ENCODE measurements at regions not wholly inside any gene's neighbourhood (a gene's known extent, or its start where the extent isn't known, plus 50 kb on each side); places are given as distances from the start of the nearest gene placed in this dataset.
"Not testable (repeated sequence)": the region's sequence is repeated elsewhere in the genome, so short reads cannot be mapped to it uniquely, and the experiment has no call there.

- H3K9ac ChIP-seq (ENCODE audit: low read length): no peak overlapping the region
Observed at GRCh38 chr5:130870691-130871090, 294.4 kb downstream of the HINT1 start.

GRCh38 chr5:130868186-130868840 is 296.7 kb downstream of the HINT1 start:
- Histone ChIP-seq H3K4me1 (ENCODE audit: control insufficient read depth, insufficient read depth, low read length) (no peaks in the 10 kb centered on the region), H3K9me3 (ENCODE audit: control insufficient read depth, low read length) (no peaks in the 10 kb centered on the region)

More at GRCh38 chr5:130870691-130871090, 294.4 kb downstream of the HINT1 start:
- Histone ChIP-seq H3K4me1 (ENCODE audit: control insufficient read depth, insufficient read depth, low read length) (no peaks in the 10 kb centered on the region), H3K36me3 (ENCODE audit: control insufficient read depth, insufficient read depth, low read length) (no peaks in the 10 kb centered on the region), H3K4me3 (ENCODE audit: low read length) (no peak overlapping the region), H3K27me3 (ENCODE audit: control insufficient read depth, insufficient read depth, low read length) (no peaks in the 10 kb centered on the region), H3K9me3 (ENCODE audit: control insufficient read depth, low read length) (no peaks in the 10 kb centered on the region)

DNA sequence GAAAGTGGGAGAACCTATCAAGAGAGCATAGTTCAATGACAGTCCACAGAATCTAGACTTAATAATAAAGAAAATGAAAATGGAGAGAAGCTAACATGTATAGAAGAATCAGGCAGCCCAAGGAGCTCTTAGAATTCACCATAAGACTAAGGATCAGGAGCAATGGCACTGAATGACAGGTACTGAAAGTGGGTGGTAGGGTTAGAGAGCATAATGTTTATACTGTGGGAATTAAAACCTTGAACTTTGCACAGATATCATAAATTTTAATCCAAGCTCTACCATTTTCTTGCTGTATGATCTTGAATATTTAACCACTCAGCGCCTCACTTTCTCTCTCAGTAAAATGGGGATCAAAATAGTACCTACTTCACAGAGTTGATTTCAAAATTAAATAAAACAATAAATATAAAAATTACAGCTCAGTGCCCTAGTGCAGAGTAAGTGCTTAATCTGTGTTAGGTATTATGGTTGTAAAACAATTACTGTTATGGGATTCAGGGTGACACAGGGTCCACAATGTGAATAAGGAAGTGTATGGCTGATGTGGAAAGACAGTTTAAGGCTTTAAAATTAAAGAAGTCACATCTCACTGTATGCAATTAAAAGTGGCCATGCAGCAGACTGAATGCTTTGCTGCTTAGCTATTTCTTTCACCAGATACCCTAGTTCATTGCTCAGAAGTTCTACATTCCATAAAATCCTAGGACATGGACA is 319.8 kb downstream of the HINT1 start:
- Histone ChIP-seq H3K27me3 (ENCODE audit: control insufficient read depth, insufficient read depth, low read length) (no peaks in the 10 kb centered on the region), H3K36me3 (ENCODE audit: control insufficient read depth, insufficient read depth, low read length) (no peaks in the 10 kb centered on the region), H3K4me1 (ENCODE audit: control insufficient read depth, insufficient read depth, low read length) (no peaks in the 10 kb centered on the region), H3K9ac (ENCODE audit: low read length) (no peak overlapping the region), H3K9me3 (ENCODE audit: control insufficient read depth, low read length) (no peaks in the 10 kb centered on the region), H3K4me3 (ENCODE audit: low read length) (no peak overlapping the region)

More at GRCh38 chr5:130868186-130868840, 296.7 kb downstream of the HINT1 start:
- Histone ChIP-seq H3K9ac (ENCODE audit: low read length) (no peak overlapping the region), H3K4me3 (ENCODE audit: low read length) (no peak overlapping the region), H3K27me3 (ENCODE audit: control insufficient read depth, insufficient read depth, low read length) (no peaks in the 10 kb centered on the region), H3K36me3 (ENCODE audit: control insufficient read depth, insufficient read depth, low read length) (no peaks in the 10 kb centered on the region)

DNA sequence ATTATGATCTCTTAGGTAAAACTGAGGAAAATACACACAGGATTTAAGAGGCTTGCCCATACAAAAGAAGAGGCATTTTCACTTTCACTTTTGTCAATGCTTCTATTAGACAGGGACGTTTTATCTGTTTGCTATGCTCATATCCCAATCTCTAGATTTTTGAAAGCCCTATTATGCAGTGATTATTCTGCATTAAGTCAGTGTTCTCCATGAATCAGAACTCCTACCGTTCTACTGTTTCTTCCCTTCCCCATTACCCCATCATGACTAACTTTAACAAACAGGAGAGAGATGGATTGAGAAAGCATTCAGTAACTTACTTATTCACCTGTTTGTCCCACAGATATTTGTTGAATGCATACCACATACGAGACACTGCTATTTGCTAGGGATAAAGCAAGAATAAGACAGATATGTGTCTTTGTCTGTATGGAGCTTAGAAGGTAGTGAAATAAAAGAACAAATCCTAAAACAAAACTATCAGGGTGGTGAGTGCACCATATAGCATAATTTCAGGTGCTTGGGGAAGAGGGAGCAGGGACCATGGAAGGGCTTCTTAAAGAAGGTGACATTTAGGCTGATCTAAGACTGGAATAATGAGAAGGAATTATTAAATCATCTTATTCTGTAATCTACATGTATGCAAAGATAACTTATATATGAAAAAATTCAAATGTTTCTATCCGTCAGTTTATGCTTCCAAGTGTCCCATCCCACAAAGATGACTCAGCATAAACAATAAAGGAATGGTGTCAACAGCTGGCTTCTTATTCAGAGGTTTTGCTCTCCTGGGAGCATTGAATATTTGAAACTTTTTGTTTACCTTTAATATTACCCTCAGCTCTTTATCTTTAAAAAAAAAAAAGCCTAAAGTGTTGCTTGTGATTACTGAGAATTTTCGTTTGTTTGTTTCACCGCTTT is 328.1 kb downstream of the HINT1 start:
- Histone ChIP-seq H3K9me3 (ENCODE audit: control insufficient read depth, low read length) (no peaks in the 10 kb centered on the region), H3K9ac (ENCODE audit: low read length) (no peak overlapping the region), H3K4me3 (ENCODE audit: low read length) (no peak overlapping the region), H3K27me3 (ENCODE audit: control insufficient read depth, insufficient read depth, low read length) (no peaks in the 10 kb centered on the region), H3K4me1 (ENCODE audit: control insufficient read depth, insufficient read depth, low read length) (no peaks in the 10 kb centered on the region), H3K36me3 (ENCODE audit: control insufficient read depth, insufficient read depth, low read length) (no peaks in the 10 kb centered on the region)

DNA sequence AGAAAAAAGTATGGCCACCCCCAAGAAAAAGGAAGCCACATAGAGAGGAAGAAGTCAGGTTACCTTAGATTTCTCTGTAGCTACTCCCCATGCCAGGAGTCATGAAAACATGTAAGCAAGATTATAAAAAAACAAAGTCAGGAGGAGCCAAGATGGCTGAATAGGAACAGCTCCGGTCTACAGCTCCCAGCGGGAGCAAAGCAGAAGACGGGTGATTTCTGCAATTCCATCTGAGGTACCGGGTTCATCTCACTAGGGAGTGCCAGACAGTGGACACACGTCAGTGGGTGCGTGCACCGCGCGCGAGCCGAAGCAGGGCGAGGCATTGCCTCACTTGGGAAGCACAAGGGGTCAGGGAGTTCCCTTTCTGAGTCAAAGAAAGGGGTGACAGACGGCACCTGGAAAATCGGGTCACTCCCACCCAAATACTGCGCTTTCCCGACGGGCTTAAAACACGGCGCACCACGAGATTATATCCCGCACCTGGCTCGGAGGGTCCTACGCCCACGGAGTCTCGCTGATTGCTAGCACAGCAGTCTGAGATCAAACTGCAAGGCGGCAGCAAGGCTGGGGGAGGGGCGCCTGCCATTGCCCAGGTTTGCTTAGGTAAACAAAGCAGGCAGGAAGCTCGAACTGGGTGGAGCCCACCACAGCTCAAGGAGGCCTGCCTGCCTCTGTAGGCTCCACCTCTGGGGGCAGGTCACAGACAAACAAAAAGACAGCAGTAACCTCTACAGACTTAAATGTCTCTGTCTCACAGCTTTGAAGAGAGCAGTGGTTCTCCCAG is 347.3 kb downstream of the HINT1 start:
- H3K9ac ChIP-seq (ENCODE audit: low read length); H3K9me3 ChIP-seq (ENCODE audit: control insufficient read depth, low read length); H3K27me3 ChIP-seq (ENCODE audit: control insufficient read depth, insufficient read depth, low read length); H3K4me3 ChIP-seq (ENCODE audit: low read length); H3K4me1 ChIP-seq (ENCODE audit: control insufficient read depth, insufficient read depth, low read length); H3K36me3 ChIP-seq (ENCODE audit: control insufficient read depth, insufficient read depth, low read length): not testable (repeated sequence)

DNA sequence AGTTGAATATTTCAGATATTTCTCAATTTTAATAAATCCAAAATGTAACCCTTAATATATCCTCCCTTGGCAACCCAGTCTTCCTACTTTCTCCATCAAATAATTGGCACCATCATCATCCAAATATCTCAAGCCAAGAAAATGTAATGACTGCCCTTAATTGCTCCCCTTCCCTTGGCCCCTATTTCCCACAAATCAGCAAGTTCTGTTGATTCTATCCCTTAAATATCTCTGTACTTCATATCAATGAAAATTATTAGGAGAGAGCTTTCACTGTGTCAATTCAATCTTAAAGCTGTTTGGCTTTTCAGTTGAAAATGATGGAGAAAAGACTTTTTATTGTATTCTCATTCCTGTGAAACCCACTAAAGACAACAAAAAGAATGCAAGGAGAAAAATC is 349.8 kb downstream of the HINT1 start:
- H3K4me1 ChIP-seq (ENCODE audit: control insufficient read depth, insufficient read depth, low read length): no peaks in the 10 kb centered on the region
- no peak overlapping the region for H3K9ac ChIP-seq (ENCODE audit: low read length)
- no peak overlapping the region for H3K4me3 ChIP-seq (ENCODE audit: low read length)
- no peaks in the 10 kb centered on the region for H3K27me3 ChIP-seq (ENCODE audit: control insufficient read depth, insufficient read depth, low read length)
- no peaks in the 10 kb centered on the region for H3K36me3 ChIP-seq (ENCODE audit: control insufficient read depth, insufficient read depth, low read length)
- H3K9me3 ChIP-seq (ENCODE audit: control insufficient read depth, low read length): no peaks in the 10 kb centered on the region

GRCh38 chr5:130808691-130809090 is 356.4 kb downstream of the HINT1 start:
- Histone ChIP-seq H3K9me3 (ENCODE audit: control insufficient read depth, low read length) (no peaks in the 10 kb centered on the region), H3K4me1 (ENCODE audit: control insufficient read depth, insufficient read depth, low read length) (no peaks in the 10 kb centered on the region), H3K36me3 (ENCODE audit: control insufficient read depth, insufficient read depth, low read length) (no peaks in the 10 kb centered on the region), H3K27me3 (ENCODE audit: control insufficient read depth, insufficient read depth, low read length) (no peaks in the 10 kb centered on the region), H3K9ac (ENCODE audit: low read length) (no peak overlapping the region), H3K4me3 (ENCODE audit: low read length) (no peak overlapping the region)

DNA sequence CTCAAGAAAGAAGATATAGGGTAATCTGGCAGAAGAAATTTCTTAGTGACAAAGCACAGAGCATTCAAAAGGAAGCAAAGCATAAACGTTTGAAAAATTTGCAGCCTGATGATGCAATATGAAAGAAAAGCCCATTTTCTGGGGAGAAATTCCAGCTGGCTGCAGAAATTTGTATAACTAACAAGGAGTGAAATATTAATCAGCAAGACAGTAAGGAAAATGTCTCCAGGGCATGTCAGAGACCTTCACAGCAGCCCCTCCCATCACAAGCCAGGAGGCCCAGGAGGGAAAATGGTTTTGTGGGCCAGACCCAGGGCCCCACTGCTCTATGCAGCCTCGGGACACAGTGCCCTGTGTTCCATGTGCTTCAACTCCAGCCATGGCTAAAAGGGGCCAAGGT is 359.4 kb downstream of the HINT1 start:
- Histone ChIP-seq H3K4me1 (ENCODE audit: control insufficient read depth, insufficient read depth, low read length) (no peaks in the 10 kb centered on the region), H3K9me3 (ENCODE audit: control insufficient read depth, low read length) (no peaks in the 10 kb centered on the region), H3K36me3 (ENCODE audit: control insufficient read depth, insufficient read depth, low read length) (no peaks in the 10 kb centered on the region), H3K4me3 (ENCODE audit: low read length) (no peak overlapping the region), H3K27me3 (ENCODE audit: control insufficient read depth, insufficient read depth, low read length) (no peaks in the 10 kb centered on the region), H3K9ac (ENCODE audit: low read length) (no peak overlapping the region)

GRCh38 chr5:130805036-130805435 is 360.0 kb downstream of the HINT1 start:
- no peaks in the 10 kb centered on the region for H3K27me3 ChIP-seq (ENCODE audit: control insufficient read depth, insufficient read depth, low read length)
- no peaks in the 10 kb centered on the region for H3K36me3 ChIP-seq (ENCODE audit: control insufficient read depth, insufficient read depth, low read length)
- no peak overlapping the region for H3K4me3 ChIP-seq (ENCODE audit: low read length)
- no peaks in the 10 kb centered on the region for H3K9me3 ChIP-seq (ENCODE audit: control insufficient read depth, low read length)
- H3K4me1 ChIP-seq (ENCODE audit: control insufficient read depth, insufficient read depth, low read length): no peaks in the 10 kb centered on the region
- H3K9ac ChIP-seq (ENCODE audit: low read length): no peak overlapping the region

- Histone ChIP-seq H3K9me3 (ENCODE audit: control insufficient read depth, low read length) (no peaks in the 10 kb centered on the region), H3K27me3 (ENCODE audit: control insufficient read depth, insufficient read depth, low read length) (no peaks in the 10 kb centered on the region), H3K36me3 (ENCODE audit: control insufficient read depth, insufficient read depth, low read length) (no peaks in the 10 kb centered on the region), H3K4me3 (ENCODE audit: low read length) (no peak overlapping the region), H3K9ac (ENCODE audit: low read length) (no peak overlapping the region), H3K4me1 (ENCODE audit: control insufficient read depth, insufficient read depth, low read length) (no peaks in the 10 kb centered on the region)
Observed at GRCh38 chr5:130801963-130802362, 363.1 kb downstream of the HINT1 start.

DNA sequence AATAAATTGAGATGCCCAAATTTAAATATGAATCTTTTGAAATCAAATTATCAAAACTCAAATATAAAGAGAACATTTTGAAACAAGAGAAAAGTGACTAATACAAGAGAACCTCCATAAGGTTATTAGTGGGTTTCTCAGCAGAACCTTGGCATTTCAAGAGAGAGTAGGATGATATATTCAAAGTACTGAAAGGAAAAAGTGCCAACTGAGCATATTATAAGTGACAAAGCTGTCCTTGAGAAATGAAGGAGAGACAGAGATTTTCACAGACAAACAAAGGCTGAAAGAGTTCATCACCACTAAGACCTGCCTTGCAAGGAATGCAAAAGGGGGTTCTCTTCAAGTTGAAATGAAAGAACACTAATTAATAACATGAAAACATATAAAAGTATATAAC is 366.0 kb downstream of the HINT1 start:
- H3K27me3 ChIP-seq (ENCODE audit: control insufficient read depth, insufficient read depth, low read length): no peaks in the 10 kb centered on the region
- no peak overlapping the region for H3K4me3 ChIP-seq (ENCODE audit: low read length)
- H3K36me3 ChIP-seq (ENCODE audit: control insufficient read depth, insufficient read depth, low read length): no peaks in the 10 kb centered on the region
- no peaks in the 10 kb centered on the region for H3K4me1 ChIP-seq (ENCODE audit: control insufficient read depth, insufficient read depth, low read length)
- H3K9me3 ChIP-seq (ENCODE audit: control insufficient read depth, low read length): no peaks in the 10 kb centered on the region
- H3K9ac ChIP-seq (ENCODE audit: low read length): no peak overlapping the region

Data from mucosa of stomach (tissue), 1 donor.